Right ventricle myocardium inferior (tissue), 1 donor: ENCODE measurements at regions not wholly inside any gene's neighbourhood (a gene's known extent, or its start where the extent isn't known, plus 50 kb on each side); places are given as distances from the start of the nearest gene placed in this dataset.

Experiments
- ATAC-seq: fragments of 200-7000 bp; cut with Tn5 transposase; one replicate; pipeline ENCODE4 v1.9.1; 2020; ENCODE audit warnings: mild to moderate bottlenecking, moderate library complexity
- DNase-seq: peaks from one replicate; pipeline ENCODE4 v3.0.0; 2021; ENCODE audit errors: missing footprints
- intact Hi-C: fragments of 100-400 bp; cut with DNase I; formaldehyde crosslinking; loops from one replicate; pipeline ENCODE4 v1.11.0; 2022
- donor health status: DM: no; HTN: yes; CAD: no; lungs with severe emphysema.

DNA sequence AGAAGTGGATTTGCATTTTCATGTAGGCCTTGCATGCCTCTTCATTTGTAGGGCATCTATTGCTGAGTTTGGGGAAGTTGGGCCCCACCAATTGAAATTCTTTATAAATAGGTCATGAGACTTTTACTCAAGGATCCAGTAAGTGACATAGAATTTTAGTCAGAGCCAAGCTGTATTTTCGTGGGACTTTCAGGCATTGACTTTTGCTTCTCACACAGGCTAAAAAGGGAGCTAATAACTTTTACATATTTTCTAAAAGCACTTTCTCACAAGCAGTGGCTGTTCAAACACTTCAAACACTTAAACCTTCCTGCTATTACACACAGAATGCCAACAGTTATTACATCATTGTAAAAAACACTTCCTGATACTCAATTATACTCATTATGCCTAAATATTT lies 260.5 kb downstream of the MSRB3 start:
- intact Hi-C loops: no loop called here
- no peak for ATAC-seq
- no peak for DNase-seq

DNA sequence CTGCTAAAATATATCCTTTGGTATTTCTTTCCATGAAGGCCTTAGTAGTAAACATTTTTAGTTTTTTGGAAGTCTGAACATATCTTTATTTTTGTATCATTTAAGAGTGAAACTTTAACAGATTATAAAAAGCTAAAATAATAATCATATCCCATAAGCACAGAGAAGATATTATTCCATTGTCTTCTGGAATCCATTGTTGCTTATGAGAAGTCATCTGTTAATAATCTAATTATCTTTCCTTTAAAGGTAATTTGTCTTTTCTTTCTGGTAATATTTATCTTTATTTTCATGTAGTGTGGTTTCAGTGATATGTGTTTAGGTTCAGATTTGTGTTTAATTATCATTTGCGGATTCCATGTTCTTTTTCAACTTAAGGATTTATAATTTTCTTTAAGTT lies 261.7 kb downstream of the MSRB3 start:
- no peak for DNase-seq
- intact Hi-C loops: no loop called here
- no peak for ATAC-seq

DNA sequence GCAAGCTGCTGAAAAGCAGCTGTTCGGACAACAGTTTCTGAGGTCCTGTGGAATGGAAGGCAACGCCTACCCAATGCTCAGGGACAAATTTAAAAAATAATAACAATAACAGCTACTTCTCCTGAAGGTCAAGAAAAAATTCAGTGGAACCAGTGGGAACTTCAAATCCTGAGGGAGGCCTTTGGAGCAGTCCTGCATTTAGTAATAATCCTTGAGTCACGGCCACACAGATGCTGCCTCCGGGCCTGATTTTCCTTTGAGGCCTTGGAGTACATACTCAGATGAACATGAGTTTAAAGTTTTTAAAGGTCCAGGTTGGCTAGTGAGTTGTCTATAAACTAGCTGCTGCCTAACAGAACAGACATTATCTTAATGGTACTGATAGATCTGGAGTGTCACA lies 268.0 kb downstream of the MSRB3 start:
- DNase-seq (no peak), ATAC-seq (peak; percentile 59)
- intact Hi-C loops: no loop called here

- ATAC-seq (peak; percentile 95), DNase-seq (peak; percentile 89)
- intact Hi-C loops: loop anchor here (5.0 to 10.0 kb wide), 3 partner anchors 118 to 530 kb away; no protein-coding TSS in a partner anchor
These were observed 267.4 kb upstream of the HMGA2 start for GRCh38 chr12:65556676-65557437.

DNA sequence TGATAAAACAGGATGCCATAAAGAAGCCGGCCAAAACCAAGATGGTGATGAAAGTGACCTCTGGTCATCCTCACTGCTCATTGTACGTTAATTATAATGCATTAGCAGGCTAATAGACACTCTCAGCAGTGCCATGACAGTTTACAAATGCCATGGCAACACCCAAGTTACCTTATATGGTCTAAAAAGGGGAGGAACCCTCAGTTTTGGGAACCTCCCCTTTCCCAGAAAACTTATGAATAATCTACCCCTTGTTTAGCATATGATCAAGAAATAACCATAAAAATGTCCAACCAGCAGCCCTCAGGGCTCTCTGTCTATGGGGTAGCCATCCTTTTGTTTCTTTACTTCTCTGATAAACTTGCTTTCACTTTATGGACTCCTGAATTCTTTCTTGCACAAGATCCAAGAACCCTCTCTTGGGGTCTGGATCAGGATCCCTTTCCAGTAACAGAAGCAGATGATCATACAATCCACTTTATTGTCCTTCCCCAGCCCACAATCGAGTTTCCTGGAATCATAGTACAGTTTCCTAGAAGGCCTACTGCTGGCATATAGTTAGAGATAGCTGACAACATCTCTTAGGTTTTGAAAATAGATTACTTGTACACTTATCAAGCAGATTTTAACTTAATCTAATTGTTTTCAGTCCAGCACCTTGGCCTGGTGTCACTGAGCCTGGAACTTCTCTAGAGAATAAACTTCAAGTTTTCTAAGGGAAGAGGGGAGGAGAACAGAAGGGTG lies 266.7 kb upstream of the HMGA2 start:
- intact Hi-C loops: loop anchor here (5.0 to 10.0 kb wide), 3 partner anchors 117 to 530 kb away; no protein-coding TSS in a partner anchor
- DNase-seq (no peak), ATAC-seq (no peak)

GRCh38 chr12:65560286-65560685 lies 264.0 kb upstream of the HMGA2 start:
- no peak for DNase-seq
- intact Hi-C loops: no loop called here
- ATAC-seq: no peak

- intact Hi-C loops: no loop called here
- ATAC-seq (no peak), DNase-seq (no peak)
These were observed 262.4 kb upstream of the HMGA2 start for GRCh38 chr12:65561798-65562382.

DNA sequence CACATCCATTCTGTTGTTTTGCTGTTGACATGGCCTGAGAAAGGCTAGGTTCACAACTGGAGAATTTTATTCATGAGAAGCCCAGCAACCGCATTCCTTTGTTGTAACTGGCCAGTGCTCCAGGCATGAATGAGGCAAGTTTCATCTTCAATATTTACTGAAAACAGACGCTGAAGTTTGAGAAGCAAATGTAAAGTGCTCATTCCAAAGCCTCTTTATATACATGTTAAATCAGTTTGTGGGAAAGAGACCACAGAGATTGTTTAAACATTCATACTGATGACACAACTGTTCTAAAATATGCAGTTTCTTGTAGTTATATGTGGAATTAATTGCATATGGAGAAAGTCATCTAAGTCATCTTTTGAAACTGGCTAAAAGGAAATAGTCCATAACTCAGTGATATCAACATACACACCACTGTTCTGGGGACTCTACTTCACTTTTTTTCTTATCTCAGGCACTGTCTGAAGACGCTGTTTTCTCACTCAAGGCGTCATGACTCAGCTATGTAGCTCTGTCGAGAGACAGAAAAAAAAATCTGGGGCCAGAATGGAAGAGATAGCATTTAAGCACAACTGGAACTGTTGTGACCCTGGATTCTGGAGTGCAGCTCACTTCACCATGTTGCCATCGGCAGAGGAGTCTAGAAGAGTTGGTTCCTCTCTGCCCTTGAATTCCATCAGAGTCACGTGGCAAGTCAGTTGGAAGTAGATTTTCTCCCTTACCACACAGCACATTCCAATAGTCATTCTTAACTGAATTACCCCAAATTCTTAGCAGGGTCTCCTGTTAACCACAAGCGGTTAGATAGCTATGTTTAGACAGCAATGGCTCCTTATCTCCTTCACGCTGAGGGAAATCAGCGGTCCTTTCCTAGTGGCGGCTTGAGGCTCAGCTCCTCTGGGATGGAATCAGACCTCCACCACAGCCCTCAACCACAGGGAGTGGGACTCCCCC lies 258.4 kb upstream of the HMGA2 start:
- intact Hi-C loops: no loop called here
- DNase-seq (no peak), ATAC-seq (peak; percentile 44)

DNA sequence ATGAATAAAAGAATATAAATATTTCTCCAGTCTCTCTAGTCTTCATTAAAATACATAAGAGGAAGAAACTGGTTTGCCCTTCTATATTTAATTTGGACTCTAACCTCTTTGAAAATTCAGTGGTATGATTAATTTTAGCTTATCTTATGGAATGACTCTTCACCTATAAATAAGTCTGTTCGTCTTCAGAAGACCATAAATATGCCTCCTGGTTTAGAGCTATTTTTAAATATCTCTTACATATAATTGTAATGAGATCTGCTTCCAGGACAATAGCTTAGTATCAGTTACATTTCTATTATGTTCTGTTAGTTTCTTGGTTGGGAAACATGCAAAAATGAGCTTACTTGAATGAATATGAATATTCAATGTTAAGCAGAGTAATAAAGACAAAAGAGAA lies 257.5 kb upstream of the HMGA2 start:
- intact Hi-C loops: no loop called here
- ATAC-seq (no peak), DNase-seq (no peak)

GRCh38 chr12:65567820-65568219 lies 256.5 kb upstream of the HMGA2 start:
- no peak for ATAC-seq
- intact Hi-C loops: no loop called here
- DNase-seq: no peak

GRCh38 chr12:65568517-65568916 lies 255.8 kb upstream of the HMGA2 start:
- DNase-seq (no peak), ATAC-seq (no peak)
- intact Hi-C loops: no loop called here

- intact Hi-C loops: no loop called here
- ATAC-seq: no peak
- DNase-seq: no peak
These were observed 253.7 kb upstream of the HMGA2 start for GRCh38 chr12:65570451-65571130.

DNA sequence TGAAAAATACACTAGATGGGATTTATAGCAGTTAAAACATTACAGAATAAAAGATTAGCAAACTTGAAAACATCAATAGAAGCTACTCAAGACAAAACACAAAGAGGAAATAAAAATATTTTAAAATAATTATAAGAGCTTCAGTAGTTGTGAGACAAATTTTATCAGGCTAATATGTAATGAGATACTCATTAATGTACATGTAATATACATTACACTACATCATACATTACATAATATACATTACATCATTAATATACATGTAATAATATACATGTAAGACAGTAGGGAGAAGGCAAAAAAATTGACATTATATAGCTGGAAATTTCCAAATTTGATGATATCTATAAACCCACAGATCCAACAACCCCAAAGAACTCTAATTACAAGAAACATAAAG lies 249.4 kb upstream of the HMGA2 start:
- DNase-seq: no peak
- intact Hi-C loops: no loop called here
- ATAC-seq: no peak

DNA sequence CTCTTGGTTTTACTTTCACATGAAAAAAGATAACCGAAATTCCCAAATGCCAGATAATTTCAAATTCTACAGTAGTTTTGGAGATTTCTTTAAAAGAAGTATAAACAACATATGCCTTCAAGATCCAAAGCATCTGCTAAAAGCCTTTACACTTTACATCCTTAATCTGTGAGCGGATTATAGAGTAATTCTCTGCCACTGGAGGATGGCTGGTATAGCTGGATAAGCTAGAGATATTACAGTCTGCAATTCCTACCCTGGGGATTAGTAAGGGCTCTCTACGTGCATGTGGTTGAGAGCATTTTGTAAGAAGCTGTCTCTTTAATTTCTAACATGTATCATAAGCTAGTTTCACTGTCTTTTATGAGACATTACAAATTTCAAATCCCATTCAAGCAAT lies 240.3 kb upstream of the HMGA2 start:
- DNase-seq (no peak), ATAC-seq (no peak)
- intact Hi-C loops: no loop called here

GRCh38 chr12:65585648-65586602 lies 238.4 kb upstream of the HMGA2 start:
- DNase-seq: no peak
- no peak for ATAC-seq
- intact Hi-C loops: no loop called here

GRCh38 chr12:65586796-65587195 lies 237.5 kb upstream of the HMGA2 start:
- intact Hi-C loops: no loop called here
- ATAC-seq: no peak
- DNase-seq: no peak

GRCh38 chr12:65590318-65590717 lies 234.0 kb upstream of the HMGA2 start:
- ATAC-seq (no peak), DNase-seq (no peak)
- intact Hi-C loops: no loop called here
